ENCODE measurements at regions not wholly inside any gene's neighbourhood (a gene's known extent, or its start where the extent isn't known, plus 50 kb on each side); places are given as distances from the start of the nearest gene placed in this dataset.
"Not testable (repeated sequence)": the region's sequence is repeated elsewhere in the genome, so short reads cannot be mapped to it uniquely, and the experiment has no call there.

DNA sequence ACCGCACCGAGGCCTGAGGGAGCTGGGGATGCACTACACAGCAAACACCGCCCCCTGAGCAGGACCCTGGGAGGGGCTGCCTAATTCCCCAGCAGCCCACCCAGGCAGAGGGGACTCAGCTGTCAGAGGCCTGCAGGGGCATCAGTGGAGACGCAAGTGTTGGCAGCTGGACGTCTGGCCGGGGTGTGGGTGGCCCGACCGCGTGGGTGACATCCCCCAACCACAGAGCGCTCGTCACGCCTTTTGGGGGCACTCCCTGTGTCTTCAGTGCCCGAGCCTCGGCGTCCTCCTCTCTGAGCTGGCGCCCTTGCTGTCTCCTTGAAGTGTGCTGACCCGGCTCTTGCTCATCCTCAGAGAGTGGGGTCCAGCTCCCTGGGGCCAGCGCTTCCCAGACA, 150.2 kb downstream of the BRD1 start:
- DNase-seq (ENCODE audit: low read depth in 4 of 4, low spot score in 3 of 4): no peak

DNA sequence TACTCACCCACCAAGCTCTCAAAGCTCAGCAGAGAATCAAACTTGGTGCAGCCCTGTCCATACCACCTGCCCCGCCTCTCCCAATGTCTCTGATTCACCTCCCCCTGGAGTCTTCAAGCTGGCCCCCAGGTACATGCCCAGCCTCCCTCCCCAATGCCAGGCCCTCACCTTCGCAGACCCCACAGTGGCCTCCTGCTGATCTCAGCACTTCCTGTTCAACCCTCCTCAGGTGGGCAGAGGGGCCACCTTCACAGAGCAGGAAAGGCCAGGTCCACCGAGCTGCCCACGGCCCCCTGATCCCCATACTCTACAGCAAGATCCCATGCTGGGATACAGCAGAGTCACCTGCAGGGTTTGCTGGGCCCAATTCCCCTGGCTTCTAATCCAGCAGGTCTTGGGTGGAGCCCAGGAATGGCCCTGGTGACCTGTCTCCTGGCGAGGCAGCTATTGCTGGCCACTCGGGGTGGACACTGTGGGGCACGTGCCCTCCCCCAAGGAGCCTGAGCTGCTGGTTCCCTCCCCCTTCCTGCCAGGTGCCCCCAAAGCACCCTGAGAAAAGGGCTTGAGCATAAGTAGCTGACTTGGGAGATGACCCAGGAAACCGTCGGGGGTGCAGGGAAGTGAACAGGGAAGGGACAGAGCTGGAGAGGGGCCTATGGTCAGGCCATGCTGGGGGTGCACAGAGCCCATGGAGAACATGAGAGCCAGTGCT, 150.7 kb downstream of the BRD1 start:
- no peak for DNase-seq (ENCODE audit: low read depth in 4 of 4, low spot score in 3 of 4)

DNA sequence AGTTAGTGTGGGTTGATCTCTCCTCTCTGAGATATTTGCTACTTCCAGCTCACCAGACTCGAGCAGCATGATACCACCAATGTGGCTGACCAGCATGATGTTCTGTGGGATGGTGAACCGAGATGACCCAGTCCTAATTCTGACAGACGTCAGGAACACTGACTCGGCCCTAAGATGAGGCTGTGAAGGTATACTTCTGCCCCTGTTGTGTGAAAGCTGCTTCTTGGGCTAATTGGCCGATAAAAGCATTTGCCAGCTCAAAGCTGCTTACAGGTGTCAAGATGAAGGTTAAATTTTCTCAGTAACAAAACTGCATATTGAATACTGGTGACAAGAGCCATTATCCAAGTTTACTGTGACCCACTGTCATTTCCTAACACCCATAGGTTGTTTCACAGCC, 151.4 kb downstream of the BRD1 start:
- DNase-seq (ENCODE audit: low read depth in 4 of 4, low spot score in 3 of 4): no peak

DNA sequence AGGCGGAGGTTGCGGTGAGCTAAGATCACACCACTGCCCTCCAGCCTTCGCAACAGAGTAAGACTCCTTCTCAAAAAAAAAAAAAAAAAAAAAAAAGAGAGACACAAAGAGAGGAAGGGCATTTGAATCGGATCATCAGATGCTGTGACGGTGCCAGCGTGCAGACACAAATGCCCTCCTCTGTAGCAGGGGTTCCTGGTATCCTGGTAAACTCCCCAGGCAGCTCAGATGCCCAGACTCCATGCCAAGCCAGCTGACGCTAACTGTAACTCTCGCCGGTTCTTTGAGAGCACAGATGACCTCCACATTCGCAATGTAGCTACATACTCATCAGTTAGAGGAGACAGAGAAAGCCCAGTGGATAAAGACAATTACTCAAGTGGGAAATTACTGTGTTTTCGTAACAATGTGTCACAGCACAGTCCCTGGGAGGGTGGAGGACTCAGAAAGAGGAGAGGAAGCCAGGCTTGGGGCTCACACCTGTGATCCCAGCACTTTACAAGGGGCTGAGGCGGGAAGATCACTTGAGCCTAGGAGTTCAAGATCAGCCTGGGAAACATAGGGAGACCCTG, 153.1 kb downstream of the BRD1 start:
- DNase-seq (ENCODE audit: low read depth in 4 of 4, low spot score in 3 of 4): no peak

DNA sequence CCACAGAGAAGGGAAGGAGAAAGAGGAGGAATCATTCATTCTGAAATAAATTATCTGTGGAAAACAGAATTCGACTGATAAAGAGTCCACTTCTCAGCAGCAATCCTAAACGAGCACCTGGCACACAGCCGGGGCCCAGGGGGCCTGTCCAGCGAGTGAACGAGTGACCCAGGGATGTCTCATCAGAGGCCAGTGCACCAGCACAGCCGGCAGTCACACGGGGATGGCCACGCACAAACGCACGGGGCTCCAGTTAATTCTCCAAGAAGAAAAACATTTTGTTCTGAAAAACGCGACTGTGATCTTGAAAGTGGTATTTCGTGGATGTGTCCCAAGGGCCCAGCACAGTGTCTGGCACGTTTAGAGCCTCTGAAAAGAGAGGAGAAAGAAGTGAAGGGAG, 154.6 kb downstream of the BRD1 start:
- DNase-seq (ENCODE audit: low read depth in 4 of 4, low spot score in 3 of 4): no peak

DNA sequence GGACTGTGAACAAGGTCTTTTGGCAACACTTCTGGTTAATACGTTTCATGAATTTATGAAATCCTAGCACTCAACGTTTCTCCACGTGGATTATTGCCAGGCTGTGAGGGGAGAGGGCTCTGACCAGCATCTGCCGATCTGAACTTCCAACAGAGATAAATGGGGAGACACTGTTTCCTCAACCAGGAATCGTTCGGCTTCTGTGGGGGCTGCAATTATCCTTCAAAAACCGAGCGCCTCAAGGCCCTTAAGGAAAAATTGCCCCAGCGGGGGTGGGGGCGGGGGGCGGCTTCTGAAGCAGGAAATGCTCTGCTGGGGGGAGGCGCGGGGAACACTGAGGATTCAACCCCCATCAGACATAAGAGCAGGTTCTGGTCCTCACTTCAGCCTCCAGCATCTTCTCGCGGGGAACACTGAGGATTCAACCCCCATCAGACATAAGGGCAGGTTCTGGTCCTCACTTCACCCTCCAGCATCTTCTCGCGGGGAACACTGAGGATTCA, 155.6 kb downstream of the BRD1 start:
- no peak for DNase-seq (ENCODE audit: low read depth in 4 of 4, low spot score in 3 of 4)

DNA sequence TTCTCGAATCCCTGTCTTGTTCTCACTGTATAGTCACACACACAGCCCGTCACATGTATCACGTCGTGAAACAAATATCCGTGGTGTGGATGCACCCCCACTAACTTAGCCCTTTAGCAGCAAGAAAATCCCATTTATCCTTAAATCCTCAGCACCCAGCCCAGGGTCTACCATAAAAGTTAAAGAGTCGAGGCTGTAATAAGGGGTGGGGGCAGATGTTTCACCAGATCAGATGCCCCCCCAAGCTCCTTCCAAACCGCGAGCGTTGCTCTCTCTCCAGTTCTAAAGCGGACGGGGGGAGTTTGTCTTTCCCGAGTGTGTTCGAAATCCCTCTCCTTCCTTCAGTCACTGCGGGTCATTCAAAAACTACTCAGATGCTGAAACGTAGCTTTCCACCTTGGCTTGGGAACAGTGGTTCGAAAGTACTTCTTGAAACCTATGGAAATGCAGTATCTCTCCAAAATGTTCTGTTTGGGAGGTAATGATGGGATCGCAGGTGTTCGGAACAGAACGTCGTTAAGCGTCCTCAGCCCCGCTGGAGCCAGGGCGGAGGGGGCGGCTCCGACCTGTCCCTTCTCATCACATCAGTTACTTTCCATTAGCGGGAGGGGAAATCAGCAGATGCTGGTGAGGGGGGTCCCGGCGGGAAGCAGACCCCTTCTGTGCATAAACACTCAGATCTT, 156.2 kb downstream of the BRD1 start:
- no peak for DNase-seq (ENCODE audit: low read depth in 4 of 4, low spot score in 3 of 4)

DNA sequence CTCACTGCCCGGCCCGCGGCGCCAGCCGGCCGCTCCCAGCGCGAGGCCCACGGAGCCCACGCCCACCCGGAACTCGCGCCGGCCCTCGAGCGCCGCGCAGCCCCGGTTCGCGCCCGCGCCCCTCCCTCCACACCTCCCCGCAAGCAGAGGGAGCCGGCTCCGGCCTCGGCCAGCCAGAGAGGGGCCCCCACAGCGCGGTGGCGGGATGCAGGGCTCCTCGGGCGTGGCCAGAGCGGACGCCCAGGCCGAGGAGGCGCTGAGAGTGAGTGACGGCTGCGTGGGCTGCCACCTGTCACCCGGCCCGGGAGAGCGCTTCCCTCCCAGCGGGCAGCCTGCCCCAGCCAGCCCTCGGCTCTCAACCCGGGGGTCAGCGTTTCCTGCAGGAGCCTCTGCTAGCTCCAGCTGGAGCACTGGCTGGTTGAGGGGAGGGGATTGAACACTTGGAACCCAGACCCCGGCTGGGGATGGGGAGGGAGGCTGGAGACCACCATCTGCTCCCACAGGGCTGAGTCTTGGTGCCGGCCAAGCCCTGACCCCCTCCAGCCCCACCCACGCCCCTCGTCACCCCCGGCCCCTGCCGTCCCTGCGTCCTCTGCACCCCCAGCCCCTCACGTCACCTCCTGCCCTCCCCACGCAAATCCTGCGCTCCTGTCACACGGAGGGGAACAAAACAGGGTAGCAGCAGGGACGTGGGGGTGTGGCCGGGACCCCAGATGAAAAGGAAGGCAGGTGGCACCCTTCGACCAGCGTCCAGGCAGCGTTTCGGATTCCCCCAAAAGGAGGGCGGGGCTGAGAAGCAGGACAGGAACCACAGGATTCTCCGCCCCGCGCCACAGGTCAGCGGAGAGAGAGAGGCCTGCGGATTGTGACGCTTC, 157.0 kb downstream of the BRD1 start:
- DNase-seq (ENCODE audit: low read depth in 4 of 4, low spot score in 3 of 4): no peak

DNA sequence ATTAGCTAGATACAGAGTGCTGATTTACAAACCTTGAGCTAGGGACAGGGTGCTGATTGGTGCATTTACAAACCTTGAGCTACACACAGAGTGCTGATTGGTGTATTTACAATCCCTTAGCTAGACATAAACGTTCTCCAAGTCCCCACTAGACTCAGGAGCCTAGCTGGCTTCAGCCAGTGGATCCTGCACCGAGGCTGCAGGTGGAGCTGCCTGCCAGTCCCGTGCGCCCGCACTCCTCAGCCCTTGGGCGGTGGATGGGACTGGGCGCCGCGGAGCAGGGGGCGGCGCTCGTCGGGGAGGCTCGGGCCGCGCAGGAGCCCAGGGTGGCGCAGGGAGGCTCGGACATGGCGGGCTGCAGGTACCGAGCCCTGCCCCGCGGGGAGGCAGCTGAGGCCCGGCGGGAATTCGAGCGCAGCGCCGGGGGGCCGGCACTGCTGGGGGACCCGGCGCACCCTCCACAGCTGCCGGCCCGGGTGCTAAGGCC, 157.7 kb downstream of the BRD1 start:
- DNase-seq (ENCODE audit: low read depth in 4 of 4, low spot score in 3 of 4): not testable (repeated sequence)

DNA sequence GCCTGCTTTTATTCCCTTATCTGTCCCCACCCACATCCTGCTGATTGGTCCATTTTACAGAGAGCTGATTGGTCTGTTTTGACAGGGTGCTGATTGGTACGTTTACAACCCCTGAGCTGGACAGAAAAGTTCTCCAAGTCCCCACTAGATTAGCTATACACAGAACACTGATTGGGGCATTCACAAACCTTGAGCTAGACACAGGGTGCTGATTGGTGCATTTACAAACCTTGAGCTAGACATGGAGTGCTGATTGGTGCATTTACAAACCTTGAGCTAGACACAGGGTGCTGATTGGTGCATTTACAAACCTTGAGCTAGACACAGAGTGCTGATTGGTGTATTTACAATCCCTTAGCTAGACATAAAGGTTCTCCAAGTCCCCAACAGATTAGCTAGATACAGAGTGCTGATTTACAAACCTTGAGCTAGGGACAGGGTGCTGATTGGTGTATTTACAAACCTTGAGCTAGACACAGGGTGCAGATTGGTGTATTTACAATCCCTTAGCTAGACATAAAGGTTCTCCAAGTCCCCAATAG, 158.2 kb downstream of the BRD1 start:
- not testable (repeated sequence) for DNase-seq (ENCODE audit: low read depth in 4 of 4, low spot score in 3 of 4)

DNA sequence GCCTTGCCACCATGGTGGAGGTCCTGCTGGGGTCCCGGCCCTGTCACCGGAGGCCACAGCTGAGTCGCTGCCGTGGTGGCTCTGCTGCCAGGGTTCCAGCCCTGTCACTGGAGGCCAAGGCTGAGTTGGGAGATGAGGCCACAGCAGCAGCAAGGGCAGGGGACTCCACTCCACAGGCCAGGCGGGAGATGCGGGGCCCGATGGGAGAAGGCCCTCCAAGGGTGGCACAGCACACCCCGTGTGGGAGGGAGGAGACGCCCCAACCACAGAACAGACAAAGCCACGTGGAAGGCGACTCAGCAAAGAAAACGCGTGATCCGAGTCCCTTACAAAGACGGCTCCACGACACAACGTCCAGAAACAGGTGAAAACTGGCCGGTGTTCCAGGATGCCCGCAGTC, 159.3 kb downstream of the BRD1 start:
- no peak for DNase-seq (ENCODE audit: low read depth in 4 of 4, low spot score in 3 of 4)

DNA sequence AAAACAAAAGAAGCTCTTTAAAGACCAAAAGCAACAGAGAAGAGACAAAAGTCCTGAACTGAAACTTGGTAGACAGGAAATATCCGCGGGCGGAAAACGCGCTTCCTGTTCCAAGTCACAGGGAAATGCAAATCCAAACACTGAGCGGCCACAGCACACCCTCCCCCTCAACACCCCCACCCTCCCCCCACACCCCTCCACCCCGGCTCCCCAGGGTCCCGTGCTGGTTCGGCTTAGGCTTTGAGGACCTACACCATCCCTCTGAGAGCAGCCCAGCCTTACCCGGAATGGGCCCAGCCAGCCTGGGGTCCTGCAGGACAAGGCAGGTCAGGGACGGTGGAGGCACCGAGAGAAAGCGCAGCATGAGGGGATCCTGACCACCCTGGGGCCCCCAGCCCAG, 160.4 kb downstream of the BRD1 start:
- no peak for DNase-seq (ENCODE audit: low read depth in 4 of 4, low spot score in 3 of 4)

DNA sequence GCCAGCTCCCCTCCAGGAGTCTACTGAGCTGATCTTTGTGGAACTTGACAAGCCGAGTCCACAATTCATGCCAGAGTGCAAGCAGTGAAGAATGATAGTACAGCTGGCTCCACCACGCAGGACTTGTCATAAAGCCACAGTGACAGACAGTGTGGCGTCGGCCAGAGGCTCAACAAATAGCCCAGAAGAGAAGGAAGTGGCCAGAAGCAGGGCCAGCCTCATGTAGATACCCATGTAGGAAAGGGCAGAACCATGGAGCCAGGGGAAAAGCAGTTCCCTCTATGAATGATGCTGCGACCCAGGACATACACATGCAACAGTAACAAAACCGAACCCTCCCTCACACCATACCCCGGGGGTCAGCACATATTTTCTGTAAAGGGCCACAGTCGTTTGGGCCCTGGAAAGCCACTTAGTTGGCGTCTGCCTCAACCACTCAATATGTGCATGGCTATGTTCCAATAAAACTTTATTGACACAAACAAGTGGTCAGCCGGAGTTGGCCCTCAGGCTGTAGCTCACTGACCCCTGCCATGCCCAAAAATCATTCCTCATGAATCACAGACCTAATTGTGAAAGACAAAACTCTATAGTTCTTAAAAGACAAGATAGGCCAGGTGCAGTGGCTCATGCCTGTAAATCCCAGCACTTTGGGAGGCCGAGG, 161.4 kb downstream of the BRD1 start:
- no peak for DNase-seq (ENCODE audit: low read depth in 4 of 4, low spot score in 3 of 4)

DNA sequence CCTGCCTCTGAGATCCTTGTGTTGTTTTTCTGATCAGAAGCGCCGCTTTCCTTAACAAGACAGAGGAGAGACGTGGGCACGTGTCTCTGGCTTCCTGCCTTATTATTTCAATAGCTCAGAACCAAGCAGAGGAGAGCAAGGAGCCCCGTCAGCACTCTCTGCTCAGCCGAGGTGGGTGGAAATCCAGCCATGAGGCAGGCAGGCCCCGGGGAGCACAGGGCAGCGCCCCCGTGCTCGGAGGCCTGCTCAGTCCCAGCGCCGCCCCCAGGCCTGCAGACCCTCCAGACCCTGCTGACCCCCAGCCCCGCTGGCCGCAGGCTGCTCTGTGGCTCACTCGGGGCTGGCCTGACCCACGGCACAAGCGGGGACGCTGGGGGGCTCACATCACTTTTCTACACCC, 162.8 kb downstream of the BRD1 start:
- no peak for DNase-seq (ENCODE audit: low read depth in 4 of 4, low spot score in 3 of 4)

DNA sequence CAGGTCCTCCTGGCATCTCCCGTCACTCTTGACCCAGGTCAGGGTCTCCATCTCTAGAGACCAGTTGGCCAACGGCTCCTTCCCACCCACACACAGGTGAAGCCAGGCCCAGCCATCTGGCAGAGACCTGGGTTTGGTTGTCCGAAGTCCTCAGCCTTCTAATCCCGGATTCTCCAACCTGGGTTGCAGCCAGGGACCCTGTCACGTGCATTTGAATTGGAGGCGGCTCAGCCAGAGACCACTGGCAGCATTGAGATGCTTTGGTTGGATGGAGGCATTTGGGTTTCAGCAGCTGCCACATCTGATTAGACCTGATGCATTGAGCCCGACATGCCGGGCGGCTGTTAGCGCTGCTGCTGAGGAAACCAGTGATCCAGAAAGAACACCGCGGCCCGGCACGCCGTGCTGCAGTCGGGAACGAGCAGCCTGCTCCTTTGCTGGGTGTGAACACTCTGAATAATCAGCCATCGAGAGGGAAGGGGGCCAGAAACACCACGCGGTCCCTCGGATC, 163.2 kb downstream of the BRD1 start:
- no peak for DNase-seq (ENCODE audit: low read depth in 4 of 4, low spot score in 3 of 4)

DNA sequence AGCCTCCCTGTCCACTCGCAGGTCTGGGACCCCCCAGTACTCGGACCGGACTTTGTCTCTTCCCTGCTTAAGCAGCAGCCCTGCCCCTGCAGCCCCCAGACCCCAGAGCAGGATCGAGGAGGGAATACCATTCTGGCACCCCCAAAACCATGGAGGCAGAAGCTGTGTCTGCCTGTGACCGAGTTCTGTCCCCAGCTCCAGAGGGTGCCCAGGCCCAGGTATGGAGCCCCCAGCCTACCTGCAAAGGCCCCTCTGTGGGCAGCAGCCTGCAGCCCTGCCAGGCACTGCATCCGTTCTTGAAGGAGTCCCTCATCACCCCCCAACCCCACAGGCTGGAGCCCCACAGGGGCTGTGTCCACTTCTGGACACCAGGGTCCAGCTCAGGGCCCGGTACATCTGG, 163.8 kb downstream of the BRD1 start:
- no peak for DNase-seq (ENCODE audit: low read depth in 4 of 4, low spot score in 3 of 4)

DNA sequence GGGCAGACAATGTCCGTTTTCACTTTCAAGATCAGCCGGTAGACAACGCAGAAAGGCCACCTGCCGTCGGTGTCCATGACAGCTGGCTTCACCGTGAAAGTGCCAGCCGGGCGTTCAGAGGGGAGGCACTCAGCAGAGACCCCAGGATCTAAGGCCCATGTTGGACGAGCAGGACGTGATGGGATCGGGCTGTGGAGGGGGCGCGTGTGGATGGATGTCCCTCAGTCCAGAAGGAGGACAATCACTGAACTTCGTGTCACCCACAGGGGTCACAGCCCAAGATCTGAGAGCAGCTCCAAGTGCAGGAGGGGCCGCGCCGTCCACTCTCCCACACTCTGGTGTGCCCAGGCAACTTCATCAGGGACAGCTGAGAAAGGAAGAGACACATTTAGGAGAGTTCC, 164.4 kb downstream of the BRD1 start:
- DNase-seq (ENCODE audit: low read depth in 4 of 4, low spot score in 3 of 4): no peak

DNA sequence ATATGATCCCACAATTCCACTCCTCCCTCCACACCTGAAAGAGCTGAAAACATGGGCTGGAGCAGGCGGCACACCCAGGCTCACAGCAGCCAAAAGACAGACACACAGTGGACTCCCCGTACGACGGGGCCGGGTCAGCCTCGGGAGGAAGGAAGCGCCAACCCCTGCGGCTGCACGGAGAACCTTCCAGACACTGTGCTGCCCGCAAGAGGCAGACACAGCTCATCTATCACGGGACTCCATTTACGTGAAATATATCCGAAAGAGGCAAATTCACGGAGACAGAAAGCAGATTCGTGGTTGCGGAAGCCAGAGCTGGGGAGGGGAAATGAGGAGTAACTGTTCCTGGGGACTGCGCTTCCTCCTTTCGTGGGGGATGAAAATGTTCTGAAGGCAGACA, 165.0 kb downstream of the BRD1 start:
- no peak for DNase-seq (ENCODE audit: low read depth in 4 of 4, low spot score in 3 of 4)

DNA sequence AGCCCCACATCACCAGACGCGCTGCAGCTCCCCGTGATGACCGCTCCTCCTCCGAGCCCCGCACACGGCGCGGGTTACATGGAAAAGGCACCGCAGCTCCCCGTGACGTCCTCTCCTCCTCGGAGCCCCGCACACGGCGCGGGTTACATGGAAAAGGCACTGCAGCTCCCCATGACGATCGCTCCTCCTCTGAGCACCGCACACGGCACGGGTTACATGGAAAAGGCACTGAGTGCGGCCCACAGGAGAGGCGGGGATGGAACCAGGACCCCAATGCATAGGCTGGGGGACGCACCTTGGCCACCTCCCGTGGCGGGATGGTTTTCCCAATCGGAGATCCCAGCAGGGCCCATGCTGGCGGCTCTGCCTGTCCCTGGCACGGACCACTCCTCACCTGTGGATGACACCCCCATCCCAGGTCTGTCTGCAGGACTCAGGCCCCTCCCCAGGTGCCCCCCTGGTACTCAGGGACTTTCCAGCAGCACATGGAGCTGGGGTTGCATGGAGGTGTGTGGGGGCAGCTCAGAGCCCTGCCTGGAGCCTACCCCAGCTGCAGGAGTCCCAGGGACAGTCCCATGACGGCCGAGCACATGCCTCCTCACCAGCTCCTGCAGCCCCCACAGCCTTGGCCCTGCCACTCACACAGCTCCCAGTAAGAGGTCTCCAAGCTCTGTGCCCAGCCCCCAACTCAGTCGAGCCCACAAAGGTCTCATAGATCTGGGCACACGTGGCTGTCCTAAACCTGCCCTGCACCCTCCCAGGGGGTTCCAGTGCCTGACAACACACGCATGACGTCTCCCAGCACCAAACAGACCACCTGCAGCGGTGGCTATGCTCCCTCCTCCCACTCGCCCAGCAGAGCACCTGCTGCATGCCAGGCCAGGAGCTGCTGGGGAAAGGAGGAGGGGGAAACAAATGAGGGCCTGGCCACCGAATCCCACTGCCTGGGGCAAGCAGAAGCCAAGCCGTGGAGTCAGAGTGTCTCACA, 166.6 kb downstream of the BRD1 start:
- no peak for DNase-seq (ENCODE audit: low read depth in 4 of 4, low spot score in 3 of 4)
